HG02885 (cell line): ENCODE measurements at regions not wholly inside any gene's neighbourhood (a gene's known extent, or its start where the extent isn't known, plus 50 kb on each side); places are given as distances from the start of the nearest gene placed in this dataset.
"Not testable (repeated sequence)": the region's sequence is repeated elsewhere in the genome, so short reads cannot be mapped to it uniquely, and the experiment has no call there.

ENCODE experiments used
- ATAC-seq: cut with Tn5 transposase; IDR thresholded peaks from one replicate; pipeline ENCODE4 v1.9.1; 2021; ENCODE audit warnings: mild to moderate bottlenecking; ENCODE audit not compliant: unreplicated experiment, poor library complexity

DNA sequence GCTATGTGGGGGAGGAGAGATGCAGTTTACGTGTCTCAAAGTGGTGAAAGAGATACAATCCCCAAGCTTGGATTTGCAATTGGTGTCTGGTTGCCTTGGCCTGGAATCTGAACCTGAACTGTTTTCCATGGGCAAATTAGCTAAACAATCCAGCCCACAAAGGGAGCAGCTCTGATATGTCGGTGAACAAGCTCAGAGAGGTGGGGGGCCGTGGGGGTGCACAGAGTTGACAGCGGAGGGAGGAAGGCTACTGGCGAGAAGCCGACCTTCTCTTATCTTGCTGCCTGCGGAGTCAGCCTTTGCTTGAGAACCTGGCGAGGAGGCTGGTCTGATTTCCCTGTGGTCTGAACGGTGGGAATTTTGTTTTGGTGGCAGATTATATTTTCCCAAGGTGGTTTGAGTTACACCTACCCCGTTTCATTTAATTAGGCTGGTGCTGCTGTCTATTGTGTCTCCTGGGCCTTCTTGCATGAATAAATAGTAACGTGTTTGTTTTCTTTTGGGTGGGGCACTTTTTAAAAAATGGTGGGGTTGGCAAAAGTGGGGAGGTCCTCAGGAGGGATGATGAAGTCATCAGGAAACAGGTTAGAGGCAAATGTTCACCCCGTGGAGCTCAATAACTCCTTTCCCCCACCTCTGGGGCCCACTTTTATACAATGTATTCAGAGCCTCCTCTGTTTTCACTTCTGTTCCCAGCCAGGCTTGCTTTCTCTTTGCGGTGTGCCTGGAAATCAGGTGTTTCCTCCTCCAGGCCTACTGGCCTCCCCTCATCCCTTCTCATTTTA is 80.9 kb upstream of the IGFBP5 start:
- ATAC-seq: no peak

DNA sequence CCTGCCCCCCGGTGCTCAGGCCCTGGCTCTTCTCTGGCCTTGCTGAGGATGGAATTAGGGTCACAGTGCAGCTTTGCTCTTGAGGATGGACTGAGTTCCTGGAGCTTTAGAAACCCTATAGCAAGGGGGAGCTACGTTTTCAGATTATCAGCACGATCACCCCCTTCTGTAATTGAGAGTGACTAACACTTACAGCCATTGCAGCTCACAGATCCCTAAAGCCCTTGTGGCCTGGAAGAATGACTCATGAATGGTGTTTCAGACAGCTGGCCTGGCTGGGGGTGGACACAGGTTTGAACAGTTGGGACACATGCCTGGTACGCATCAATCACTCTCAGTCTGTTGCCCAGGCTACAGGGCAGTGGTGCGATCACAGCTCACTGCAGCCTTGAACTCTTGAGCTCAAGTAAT is 79.7 kb upstream of the IGFBP5 start:
- no peak for ATAC-seq

DNA sequence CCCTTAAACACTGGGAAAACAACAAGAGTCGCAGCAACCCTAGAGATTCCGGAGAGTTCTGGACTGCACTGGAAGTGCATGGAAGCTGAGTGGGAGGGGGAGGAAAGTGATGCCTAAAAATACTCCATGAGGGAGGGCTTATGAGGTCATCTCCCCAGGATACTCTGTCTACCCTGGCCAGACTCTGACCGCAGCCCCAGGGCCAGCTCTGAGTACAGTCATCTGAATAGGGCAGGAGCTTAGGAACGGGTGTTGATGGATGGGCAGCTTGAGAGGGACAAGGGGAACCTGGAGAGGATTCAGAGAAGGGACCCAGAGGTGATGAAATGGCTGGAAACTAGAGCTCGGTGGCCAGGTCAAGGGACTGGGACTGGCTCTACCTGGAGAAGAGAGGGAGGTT is 79.3 kb upstream of the IGFBP5 start:
- no peak for ATAC-seq

DNA sequence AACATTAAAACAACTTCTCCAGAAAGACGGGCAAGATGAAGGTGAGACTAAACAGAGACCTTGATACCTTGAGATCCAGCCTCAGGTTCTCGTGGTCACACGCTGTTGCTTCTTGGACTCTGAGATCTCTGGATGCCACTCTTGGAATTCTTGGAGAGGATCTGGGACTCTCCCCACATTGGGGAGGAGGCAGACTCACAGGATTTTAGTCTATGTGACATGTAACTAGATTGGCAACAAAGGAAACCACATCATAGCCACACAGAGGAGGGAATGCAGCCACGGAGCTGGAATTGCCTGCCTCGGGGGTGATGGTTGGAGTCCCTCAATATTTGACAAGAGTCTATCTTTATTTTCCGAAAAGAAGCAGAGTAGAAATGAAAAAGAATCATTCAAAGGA is 78.8 kb upstream of the IGFBP5 start:
- no peak for ATAC-seq

DNA sequence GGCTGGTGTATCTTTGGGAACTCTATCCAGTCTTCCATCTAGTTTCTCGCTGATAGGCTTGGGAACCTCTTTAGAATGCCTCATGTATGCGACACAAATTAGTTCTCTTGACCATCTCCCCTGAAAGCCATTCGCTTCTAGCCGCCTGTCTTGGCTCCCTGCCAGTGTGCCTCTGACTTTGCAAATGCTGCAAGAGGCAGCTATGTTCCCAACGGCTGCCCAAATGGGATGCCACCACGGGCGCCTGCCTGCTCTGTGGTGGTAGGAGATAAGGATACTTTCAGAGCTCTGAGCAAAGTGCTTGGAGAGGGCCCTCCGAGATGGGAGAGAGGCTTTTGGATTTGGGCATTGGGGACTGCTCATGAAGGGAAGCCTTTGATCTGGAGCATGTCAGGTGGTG is 77.7 kb upstream of the IGFBP5 start:
- no peak for ATAC-seq

DNA sequence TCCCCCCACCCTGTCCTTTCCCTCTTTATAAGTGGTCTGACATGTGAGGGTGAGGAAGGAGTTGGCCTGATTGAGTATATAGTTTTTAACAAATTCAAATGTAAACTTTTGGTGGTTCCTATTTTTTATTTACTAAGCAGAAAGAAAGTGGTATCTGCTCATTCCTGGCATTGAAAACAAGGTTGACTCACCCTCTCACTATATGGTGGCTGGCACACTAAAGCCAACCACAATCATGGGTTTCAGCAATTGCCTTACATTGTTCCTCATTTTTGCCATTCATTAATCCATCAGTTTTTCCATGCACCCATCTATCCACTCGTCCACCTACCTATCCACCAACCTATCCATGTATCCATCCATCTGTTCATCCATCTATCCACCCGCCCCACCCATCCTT is 75.4 kb upstream of the IGFBP5 start:
- no peak for ATAC-seq

DNA sequence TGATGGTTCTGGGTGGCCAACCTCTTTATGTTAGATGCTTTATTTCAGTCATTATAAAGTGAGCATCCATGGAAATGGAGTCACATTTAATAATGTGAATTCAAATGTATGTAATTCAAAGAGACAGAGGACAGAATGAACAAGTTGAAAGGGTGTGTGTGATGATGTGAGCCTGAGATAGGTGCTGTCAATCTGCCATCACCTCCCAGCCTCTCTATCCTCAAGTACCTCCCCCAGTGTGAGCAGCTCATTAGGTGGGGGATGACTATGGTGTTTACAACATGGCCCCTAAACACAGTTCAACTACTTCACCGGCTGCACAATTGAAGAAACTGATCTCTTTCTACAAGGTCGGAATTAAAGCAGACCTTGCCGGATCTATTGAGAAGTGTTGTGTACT is 74.7 kb upstream of the IGFBP5 start:
- no peak for ATAC-seq

DNA sequence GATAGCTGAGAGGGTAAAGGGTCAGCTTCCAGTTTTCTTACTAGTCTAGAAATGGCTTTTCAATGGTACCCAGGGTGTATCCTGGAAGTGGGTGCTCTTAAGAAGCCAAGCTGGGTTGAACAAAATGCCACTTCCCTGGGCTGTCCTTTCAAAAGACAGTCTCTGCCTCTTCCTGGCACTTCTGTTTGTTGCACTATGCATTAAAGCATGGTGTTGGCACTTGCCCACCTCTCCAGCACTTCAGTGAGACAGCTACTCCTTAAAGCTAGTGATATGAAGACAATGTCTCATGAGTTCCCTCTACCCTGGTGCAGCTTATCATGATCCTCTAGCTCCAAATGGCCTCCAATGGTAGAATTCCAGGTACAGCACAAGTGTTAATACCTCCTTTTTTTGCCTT is 74.3 kb upstream of the IGFBP5 start:
- ATAC-seq: no peak

DNA sequence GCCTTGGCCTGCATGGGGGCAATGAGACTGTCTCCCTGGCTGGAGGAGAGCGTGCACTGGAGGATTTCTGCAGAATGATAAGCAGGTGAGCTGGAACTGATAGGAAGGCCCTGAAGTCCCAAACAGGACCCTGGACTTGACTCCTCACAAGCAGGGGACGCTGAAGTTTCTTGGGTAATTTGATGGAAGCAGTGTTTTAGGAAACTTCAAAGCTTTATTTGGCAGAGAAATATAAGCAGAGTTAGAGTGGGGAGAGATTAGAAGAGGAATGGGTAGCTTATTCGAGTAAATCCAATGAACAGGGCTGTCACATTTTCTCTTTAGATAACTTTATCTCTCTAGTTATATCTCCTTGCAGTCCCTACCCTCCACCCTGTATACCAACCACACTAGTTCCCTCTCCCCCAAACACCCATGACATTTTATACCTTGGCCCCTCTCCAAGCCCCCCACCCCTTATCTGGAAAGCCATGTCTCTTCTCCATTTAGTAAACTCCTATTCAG is 73.6 kb upstream of the IGFBP5 start:
- no peak for ATAC-seq

DNA sequence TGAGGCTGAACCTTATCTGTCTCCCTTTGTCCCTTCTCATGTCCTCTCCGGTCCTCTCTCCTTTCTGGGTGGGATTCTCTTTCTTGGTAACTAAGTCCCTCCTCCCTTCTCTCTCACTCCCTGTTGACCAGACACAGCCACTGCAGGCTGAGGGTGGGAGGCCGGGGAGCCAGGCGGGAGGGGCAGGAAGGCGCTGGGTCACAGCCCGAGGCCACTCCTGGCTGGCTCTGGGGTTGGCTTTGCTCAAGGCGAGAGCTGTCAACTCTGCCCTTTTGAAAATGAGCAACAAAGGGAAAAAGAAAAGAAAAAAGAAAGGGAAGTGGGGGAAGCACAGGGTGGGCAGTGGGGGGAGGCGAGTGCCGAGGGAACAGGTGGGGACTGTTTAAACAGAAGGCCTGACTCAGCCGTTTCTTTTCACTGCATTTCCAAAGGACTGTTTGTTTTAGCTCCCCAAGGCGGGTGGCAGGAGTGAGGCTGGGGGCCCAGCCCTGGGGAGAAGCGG is 70.5 kb upstream of the IGFBP5 start:
- no peak for ATAC-seq

DNA sequence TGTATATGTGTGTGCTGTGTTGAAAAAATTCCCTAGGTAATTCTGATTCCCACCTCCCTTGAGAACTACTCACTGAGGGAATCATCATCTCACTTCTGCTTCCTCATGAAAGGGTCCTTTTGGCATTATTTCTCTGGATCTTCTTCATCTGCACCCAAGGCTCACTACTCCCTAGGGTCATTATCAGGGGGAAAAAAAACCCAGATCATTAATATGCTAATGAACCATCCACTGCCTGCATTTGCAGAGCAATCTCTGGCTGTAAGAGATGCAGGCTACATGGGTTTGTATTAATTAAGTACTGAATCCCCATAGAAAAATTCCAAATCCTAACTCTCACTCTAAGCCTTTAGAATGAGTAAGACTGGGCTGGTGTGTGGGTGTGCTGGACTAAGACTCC is 68.0 kb upstream of the IGFBP5 start:
- ATAC-seq: no peak

DNA sequence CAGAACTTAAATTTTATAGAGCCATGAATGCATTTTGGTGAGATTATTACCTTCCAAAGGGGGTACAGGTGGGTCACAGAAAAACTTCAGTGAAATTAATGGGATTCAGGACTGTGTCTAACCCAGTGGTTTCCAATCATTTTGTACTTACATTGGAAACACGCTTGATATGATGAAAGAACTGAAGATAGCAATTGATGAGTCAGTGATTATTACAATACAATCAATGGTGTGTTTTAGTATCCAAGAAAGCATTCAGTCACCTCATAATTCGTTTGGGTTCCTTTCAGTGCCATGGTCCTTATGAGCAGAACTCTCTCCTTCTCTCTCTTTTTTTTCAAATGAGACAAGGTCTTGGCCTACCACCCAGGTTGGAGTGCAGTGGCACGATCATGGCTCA is 66.5 kb upstream of the IGFBP5 start:
- no peak for ATAC-seq

DNA sequence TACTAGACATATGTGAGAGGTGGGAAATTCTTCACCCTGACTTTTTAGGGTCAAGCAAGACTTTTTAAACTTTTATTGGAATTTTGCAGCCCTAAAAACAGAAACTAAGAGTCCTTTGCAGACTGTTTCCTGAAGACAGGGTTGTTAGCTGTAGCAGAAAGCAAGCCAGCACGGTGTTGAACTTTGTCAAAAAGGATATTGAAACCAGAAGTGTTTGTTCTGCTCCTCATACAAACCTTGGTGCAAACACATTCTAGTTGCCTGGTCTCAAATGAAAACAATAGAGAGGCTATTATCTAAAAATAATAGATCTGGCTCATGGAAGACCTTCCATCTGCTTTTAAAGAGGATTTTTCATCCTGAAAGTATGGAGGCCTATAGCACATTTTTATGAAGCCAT is 65.8 kb upstream of the IGFBP5 start:
- ATAC-seq: no peak

DNA sequence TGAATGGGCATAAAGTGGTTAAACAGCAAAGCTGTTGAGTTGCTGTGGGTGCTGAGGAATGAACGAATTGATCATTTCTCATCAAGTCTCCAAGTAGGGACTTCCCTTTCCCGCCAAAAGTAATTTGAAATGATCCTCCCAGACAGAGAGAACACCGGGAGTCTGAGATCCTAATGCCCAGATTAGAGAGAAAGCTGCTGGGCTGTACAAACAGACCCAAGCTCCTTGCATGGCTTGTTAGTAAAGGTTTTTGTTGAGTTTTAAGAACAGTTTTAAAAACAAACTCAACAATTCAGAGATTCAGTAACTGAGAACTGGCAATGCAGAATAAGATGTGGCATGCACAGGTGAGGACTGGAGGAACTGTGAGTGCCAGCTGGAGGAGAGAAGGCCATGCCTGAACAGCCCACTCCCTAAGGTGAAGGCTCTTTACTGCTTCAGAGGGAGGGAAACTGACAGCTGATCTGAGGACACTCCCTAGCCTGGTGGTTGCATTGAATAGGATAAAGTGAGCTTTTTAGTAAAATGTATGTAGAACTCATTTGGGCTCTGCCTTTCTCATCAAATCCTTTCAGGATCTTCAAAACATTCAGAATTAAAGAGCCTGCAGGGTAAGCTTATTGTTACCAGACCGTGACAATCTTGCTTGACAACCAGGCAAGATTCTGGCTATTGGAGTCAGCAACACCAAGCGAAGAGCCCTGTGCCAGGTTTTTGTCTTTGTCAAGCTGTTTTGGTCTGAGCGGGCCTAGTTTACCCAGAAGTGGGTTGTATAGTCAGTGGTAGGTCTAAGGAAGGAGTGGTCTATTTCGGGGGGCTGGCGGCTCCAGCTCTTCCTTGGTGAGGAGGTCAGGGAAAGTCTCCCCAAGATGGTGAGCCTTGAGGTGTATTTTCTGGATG is 63.2 kb upstream of the IGFBP5 start:
- no peak for ATAC-seq

DNA sequence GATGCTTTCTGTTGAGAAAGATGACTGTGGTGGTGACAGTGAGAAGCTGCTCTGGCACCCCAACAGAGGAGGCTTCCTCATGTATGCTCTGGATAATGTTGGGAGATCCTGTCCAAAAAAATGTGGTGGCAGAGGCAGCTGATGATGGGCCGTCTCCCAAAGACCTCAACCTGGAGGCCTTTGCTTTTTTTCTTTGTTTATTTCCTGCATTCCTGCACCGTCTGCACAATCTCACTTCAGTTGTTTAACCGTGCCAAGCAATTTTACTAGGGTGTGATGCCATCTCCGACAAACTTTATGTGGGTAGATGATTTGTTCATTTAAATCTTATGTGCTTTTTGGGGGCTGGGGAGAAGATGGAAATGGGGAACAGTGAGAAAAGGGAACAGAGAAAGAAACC is 62.2 kb upstream of the IGFBP5 start:
- ATAC-seq: no peak

DNA sequence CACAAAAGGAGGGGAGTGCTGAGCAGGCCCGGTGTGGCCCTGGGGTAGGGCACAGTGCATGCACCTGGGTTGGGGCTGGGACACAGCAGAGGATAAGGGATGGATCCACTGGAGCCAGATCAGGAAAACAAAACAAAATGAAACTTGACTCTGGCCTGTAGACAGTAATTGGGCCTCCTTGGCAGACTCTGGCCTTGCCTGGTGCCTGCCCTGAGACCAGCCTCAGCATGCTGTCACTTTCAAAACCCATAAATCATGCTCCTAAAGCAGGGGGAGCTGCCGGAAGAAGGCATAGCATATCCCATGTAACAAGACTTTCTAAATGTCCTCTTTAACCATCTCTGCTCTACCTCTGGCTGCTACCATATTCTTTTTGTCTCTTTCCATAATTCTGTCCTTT is 61.1 kb upstream of the IGFBP5 start:
- ATAC-seq: no peak

DNA sequence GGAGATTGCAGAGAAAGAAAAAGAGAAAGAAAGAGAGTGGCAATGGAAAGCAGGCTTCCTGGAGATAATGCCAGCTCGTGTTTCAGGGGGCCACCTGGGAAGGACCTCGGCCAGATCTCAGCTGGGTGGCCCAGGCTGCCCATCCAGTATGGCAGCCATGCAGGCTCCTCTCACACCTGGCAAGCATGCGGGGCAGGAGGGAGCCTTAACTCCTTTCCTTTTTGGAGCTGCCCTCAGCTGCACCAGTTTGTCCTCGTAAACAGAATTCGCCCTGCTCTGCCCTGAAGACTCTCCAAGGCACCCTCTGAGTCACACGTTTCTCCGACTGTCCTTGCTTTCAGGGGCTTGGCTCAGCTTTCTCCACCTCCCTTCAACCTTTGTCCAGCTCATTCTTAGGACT is 59.5 kb upstream of the IGFBP5 start:
- no peak for ATAC-seq

DNA sequence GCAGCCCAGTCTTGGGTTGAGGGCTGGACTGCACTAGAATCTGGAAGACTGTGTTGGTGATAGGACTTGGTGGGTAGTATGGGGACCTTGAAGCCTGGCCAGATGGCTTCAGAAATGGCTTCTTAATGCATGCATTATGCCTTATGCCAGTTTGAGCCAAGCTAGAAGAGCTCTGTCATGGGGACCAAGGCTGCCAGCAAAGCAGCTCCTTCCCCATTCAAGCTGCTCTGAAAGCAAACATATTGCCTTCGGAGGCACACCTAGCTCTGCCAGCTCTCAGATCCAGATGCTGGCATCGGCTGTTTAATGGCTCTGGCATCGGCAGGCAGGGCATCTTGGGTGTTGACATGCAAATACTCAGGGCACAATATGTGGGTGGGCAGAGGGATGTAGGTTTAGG is 59.0 kb upstream of the IGFBP5 start:
- no peak for ATAC-seq

DNA sequence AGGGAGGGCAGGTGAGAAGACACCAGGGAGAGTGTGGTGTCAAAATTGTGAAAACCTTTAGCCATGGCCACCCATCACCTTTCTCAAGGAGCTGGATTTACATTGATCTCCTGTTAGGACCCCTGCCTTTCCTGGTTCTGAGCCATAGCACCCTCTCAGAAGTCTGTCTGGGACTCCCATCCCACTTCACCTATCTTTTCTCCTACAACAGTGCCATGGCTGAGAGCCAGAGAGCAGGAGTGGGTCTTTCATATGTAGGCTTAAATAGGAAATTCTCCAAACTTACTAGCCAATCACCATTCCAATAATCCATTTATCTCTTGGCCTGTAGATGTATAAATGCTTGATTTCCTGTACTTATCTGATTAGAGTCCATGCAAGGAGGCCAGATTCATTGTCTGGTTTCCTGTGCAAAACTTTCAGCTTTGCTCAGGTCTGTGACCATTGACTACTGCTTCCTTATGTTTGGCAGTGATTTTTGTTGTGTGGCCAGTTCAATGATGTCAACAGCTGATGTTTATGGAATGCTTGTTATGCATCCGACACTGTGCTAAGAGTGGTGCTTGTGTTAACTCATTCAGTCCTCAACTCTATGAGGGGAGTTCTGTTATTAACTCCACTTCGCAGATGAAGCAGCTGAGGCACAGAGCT is 57.6 kb upstream of the IGFBP5 start:
- ATAC-seq: no peak

DNA sequence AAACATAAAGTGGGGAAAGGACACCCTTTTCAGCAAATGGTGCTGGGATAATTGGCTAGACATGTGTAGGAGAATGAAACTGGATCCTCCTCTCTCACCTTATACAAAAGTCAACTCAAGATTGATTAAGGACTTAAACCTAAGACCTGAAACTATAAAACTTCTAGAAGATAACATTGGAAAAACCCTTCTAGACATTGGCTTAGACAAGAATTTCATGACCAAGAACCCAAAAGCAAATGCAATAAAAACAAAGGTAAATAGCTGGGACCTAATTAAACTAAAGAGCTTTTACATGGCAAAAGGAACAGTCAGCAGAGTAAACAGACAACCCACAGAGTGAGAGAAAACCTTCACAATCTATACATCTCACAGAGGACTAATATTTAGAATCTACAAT is 55.4 kb upstream of the IGFBP5 start:
- not testable (repeated sequence) for ATAC-seq

DNA sequence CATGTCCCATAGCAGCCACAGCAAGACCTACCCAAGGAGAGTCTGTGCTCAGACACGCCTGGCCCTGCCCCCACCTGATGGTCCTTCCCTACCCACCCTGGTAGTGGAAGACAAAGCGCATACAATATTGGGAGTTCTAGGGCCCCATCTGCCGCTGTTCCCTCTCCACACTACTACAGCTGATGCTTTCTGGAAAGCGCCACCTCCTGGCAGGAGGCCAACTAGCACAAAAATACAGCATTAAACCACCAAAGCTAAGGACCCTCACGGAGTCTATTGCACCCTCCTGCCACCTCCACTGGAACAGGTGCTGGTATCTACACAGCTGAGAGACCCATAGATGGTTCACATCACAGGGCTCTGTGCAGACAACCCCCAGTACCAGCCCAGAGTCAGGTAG is 50.9 kb upstream of the IGFBP5 start:
- ATAC-seq: not testable (repeated sequence)
